Tibial artery (tissue), 4 donors: ENCODE measurements at regions not wholly inside any gene's neighbourhood (a gene's known extent, or its start where the extent isn't known, plus 50 kb on each side); places are given as distances from the start of the nearest gene placed in this dataset.

Experiments used
- DNase-seq, 2 donors: peaks; one replicate each; pipeline ENCODE4 v3.0.0-alpha.2; 2019
- H3K27ac ChIP-seq, 2 donors: fragments of 200-600 bp; sonication (generic) in 1 of 2; 1 replicate in 1 of 2; 2 replicates in 1 of 2; pipeline ENCODE4 v1.5.1; 2018 to 2019; ENCODE audit warnings: mild to moderate bottlenecking in 1 of 2
- H3K27me3 ChIP-seq, 2 donors: fragments of 200-600 bp; sonication (generic) in 1 of 2; one replicate each; pipeline versions ENCODE4 v1.5.1 to v1.6.0; 2016 to 2019
- H3K36me3 ChIP-seq, 3 donors: fragments of 200-600 bp; sonication (generic) in 2 of 3; one replicate each; pipeline ENCODE4 v1.5.1; 2016 to 2019; ENCODE audit warnings: mild to moderate bottlenecking in 2 of 3
- H3K4me1 ChIP-seq, 4 donors: fragments of 200-600 bp; sonication (generic) in 2 of 4; 1 replicate in 3 of 4; 2 replicates in 1 of 4; pipeline ENCODE4 v1.5.1; 2016 to 2019
- H3K4me3 ChIP-seq, 2 donors: fragments of 200-600 bp; sonication (generic) in 1 of 2; 1 replicate in 1 of 2; 2 replicates in 1 of 2; pipeline ENCODE4 v1.5.1; 2018 to 2019; ENCODE audit warnings: mild to moderate bottlenecking in 2 of 2
- H3K9me3 ChIP-seq, 3 donors: fragments of 200-600 bp; sonication (generic) in 1 of 3; one replicate each; pipeline ENCODE4 v1.5.1; 2016 to 2019
- intact Hi-C: fragments of 100-400 bp; cut with DNase I; formaldehyde crosslinking; loops from one replicate; pipeline ENCODE4 v1.15.0; 2023; ENCODE audit warnings: low total_unique reads
- TF ChIP-seq, protein P1 (sequence below), 2 experiments: fragments of 200-600 bp in 1 of 2; fragments of 450-650 bp in 1 of 2; IDR thresholded peaks; one replicate each; pipeline ENCODE4 v1.5.1; 2017 to 2019; ENCODE audit warnings: antibody characterized with exemption in 2 of 2, mild to moderate bottlenecking in 1 of 2, moderate library complexity in 1 of 2

DNA sequence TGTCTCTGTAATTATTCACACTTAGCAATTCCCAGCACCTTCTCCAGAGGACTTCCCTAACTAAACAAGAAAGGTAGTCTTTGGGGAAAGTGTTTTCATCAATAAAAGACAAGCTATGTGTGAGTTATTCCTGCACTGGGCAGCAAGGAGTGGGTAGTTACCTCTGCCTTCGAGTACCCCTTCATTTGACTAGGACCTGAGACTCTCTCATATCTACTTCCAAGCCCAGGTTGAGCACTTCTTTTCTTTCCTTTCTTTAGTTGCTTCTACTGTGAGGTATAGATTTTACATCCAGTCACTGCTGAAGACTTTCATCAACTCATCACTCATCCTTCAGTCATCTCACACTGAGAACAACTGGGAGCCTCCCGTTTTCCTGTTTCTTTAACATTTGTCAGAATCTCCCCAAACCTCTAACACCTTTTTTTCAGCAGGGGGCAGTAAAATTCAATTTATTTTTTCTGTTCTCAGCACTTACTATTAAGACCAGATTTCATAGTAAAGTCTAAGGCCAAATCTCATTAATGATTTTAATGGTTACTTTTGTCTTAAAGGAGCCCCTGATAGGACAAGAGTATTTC is 80.1 kb upstream of the PRSS1 start:
- Histone ChIP-seq H3K4me3 (no peak overlapping the region), H3K27ac (no peak overlapping the region), H3K27me3 (no peaks in the 10 kb centered on the region), H3K9me3 (no peaks in the 10 kb centered on the region), H3K36me3 (no peaks in the 10 kb centered on the region), H3K4me1 (no peaks in the 10 kb centered on the region)
- no peak for DNase-seq
- intact Hi-C loops, result loop anchor here (5.0 kb wide), 1 partner anchor 113 kb away; no protein-coding TSS in a partner anchor
- TF ChIP-seq, protein P1, sequence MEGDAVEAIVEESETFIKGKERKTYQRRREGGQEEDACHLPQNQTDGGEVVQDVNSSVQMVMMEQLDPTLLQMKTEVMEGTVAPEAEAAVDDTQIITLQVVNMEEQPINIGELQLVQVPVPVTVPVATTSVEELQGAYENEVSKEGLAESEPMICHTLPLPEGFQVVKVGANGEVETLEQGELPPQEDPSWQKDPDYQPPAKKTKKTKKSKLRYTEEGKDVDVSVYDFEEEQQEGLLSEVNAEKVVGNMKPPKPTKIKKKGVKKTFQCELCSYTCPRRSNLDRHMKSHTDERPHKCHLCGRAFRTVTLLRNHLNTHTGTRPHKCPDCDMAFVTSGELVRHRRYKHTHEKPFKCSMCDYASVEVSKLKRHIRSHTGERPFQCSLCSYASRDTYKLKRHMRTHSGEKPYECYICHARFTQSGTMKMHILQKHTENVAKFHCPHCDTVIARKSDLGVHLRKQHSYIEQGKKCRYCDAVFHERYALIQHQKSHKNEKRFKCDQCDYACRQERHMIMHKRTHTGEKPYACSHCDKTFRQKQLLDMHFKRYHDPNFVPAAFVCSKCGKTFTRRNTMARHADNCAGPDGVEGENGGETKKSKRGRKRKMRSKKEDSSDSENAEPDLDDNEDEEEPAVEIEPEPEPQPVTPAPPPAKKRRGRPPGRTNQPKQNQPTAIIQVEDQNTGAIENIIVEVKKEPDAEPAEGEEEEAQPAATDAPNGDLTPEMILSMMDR (IDR thresholded peaks at IDR 0.05), result peak; percentile 21 to 41

- Histone ChIP-seq H3K4me3 (no peak overlapping the region), H3K27ac (no peak overlapping the region), H3K9me3 (no peaks in the 10 kb centered on the region), H3K36me3 (no peaks in the 10 kb centered on the region), H3K4me1 (no peaks in the 10 kb centered on the region), H3K27me3 (no peaks in the 10 kb centered on the region)
- intact Hi-C loops, result loop anchor here (5.0 kb wide), 1 partner anchor 114 kb away; no protein-coding TSS in a partner anchor
- no peak for DNase-seq
- TF ChIP-seq, protein P1 (IDR thresholded peaks at IDR 0.05), result no peak
Measured at GRCh38 chr7:142668495-142668894, 80.8 kb upstream of the PRSS1 start.

- H3K27me3 ChIP-seq, result no peaks in the 10 kb centered on the region
- no peak overlapping the region for H3K27ac ChIP-seq
- TF ChIP-seq, protein P1 (IDR thresholded peaks at IDR 0.05), result no peak
- DNase-seq, result no peak
- H3K9me3 ChIP-seq, result no peaks in the 10 kb centered on the region
- no peak overlapping the region for H3K4me3 ChIP-seq
- H3K4me1 ChIP-seq, result no peaks in the 10 kb centered on the region
- no peaks in the 10 kb centered on the region for H3K36me3 ChIP-seq
- intact Hi-C loops, result no loop called here
Measured at GRCh38 chr7:142657376-142657775, 91.9 kb upstream of the PRSS1 start.

DNA sequence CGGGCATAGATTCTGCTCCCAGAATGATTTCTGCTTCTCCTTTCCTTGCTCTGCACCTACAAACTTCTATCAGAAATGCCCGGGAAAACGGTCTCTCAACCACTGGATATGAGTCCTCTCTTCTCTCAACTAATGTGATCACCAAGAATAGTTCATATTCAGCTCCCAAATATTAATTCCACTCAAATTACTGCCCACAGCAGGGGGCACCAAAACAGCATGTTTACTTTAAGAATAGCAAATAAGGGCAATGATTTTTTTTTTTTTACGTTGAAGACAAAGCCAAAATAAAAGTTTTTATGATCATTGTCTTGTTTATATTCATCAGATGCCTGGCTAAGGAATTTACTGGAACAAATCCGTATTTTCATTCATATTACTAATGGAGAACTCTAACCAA is 94.9 kb upstream of the PRSS1 start:
- H3K4me3 ChIP-seq, result no peak overlapping the region
- H3K27ac ChIP-seq, result no peak overlapping the region
- intact Hi-C loops, result no loop called here
- DNase-seq, result no peak
- no peaks in the 10 kb centered on the region for H3K36me3 ChIP-seq
- no peaks in the 10 kb centered on the region for H3K4me1 ChIP-seq
- H3K9me3 ChIP-seq, result no peaks in the 10 kb centered on the region
- TF ChIP-seq, protein P1 (IDR thresholded peaks at IDR 0.05), result no peak
- H3K27me3 ChIP-seq, result no peaks in the 10 kb centered on the region

GRCh38 chr7:142647749-142648148 is 101.5 kb upstream of the PRSS1 start:
- TF ChIP-seq, protein P1 (IDR thresholded peaks at IDR 0.05), result no peak
- Histone ChIP-seq H3K27ac (no peak overlapping the region), H3K4me3 (no peak overlapping the region), H3K36me3 (no peaks in the 10 kb centered on the region), H3K4me1 (no peaks in the 10 kb centered on the region), H3K9me3 (no peaks in the 10 kb centered on the region), H3K27me3 (peaks cover 0 to 3% of the 10 kb centered on the region in 2 donors)
- DNase-seq, result no peak
- intact Hi-C loops, result no loop called here
